GM12878 (cell line): ENCODE measurements at regions not wholly inside any gene's neighbourhood (a gene's known extent, or its start where the extent isn't known, plus 50 kb on each side); places are given as distances from the start of the nearest gene placed in this dataset.

ENCODE experiments used
- RELA ChIP-seq: fragments of 450-650 bp; IDR thresholded peaks from 2 replicates; pipeline ENCODE4 v1.8.0; 2014; ENCODE audit warnings: borderline replicate concordance; ENCODE audit not compliant: partially characterized antibody
- YY1 ChIP-seq: IDR thresholded peaks from 2 replicates; pipeline ENCODE4 v1.6.1; 2011; ENCODE audit warnings: low read depth, mild to moderate bottlenecking, low read length
- TF ChIP-seq, protein P1 (sequence below), 3 experiments: IDR thresholded peaks in 2 of 3; conservative IDR thresholded peaks in 1 of 3; 2 replicates each; pipeline ENCODE4 v1.5.1; 2011; ENCODE audit warnings: low read depth in 3 of 3, low read length in 3 of 3, mild to moderate bottlenecking in 3 of 3, control low read depth in 2 of 3, moderate library complexity in 2 of 3, inconsistent platforms in 1 of 3, mixed read lengths in 1 of 3; ENCODE audit not compliant: control insufficient read depth in 2 of 3, insufficient read depth in 1 of 3; ENCODE audit errors: extremely low read depth in 1 of 3

DNA sequence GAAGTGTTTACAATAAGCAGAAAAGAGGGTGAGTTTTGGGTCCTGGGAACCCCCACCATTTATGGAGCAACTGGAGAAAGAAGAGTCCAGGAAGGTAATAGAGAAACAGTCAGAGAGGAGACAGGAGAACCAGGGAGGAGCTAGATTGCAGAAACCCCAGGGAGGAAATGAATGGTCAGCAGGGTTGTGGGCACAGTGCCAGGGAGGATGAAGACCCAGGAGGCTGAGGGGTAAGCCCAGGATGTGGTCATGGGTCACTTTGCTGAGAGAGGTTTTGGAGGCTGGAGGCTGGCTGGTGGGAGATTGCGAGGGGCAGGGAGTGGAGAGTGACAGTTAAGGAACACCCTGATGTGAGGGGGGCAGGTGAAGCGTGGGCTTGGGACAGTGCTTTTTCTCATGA, 169.9 kb upstream of the CSF3R start:
- TF ChIP-seq, protein P1, sequence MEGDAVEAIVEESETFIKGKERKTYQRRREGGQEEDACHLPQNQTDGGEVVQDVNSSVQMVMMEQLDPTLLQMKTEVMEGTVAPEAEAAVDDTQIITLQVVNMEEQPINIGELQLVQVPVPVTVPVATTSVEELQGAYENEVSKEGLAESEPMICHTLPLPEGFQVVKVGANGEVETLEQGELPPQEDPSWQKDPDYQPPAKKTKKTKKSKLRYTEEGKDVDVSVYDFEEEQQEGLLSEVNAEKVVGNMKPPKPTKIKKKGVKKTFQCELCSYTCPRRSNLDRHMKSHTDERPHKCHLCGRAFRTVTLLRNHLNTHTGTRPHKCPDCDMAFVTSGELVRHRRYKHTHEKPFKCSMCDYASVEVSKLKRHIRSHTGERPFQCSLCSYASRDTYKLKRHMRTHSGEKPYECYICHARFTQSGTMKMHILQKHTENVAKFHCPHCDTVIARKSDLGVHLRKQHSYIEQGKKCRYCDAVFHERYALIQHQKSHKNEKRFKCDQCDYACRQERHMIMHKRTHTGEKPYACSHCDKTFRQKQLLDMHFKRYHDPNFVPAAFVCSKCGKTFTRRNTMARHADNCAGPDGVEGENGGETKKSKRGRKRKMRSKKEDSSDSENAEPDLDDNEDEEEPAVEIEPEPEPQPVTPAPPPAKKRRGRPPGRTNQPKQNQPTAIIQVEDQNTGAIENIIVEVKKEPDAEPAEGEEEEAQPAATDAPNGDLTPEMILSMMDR (IDR thresholded peaks at IDR 0.05 in 2 of 3, conservative IDR thresholded peaks at IDR 0.05 in 1 of 3; ENCODE audit: control insufficient read depth in 2 of 3, extremely low read depth in 1 of 3, insufficient read depth in 1 of 3, low read depth in 3 of 3, low read length in 3 of 3): no peak
- TF ChIP-seq YY1 (no peak), RELA (no peak)
